GM18502 (cell line): ENCODE measurements at regions not wholly inside any gene's neighbourhood (a gene's known extent, or its start where the extent isn't known, plus 50 kb on each side); places are given as distances from the start of the nearest gene placed in this dataset.
"Not testable (repeated sequence)": the region's sequence is repeated elsewhere in the genome, so short reads cannot be mapped to it uniquely, and the experiment has no call there.

Experiments
- ATAC-seq: cut with Tn5 transposase; IDR thresholded peaks from one replicate; pipeline ENCODE4 v1.9.1; 2021; ENCODE audit warnings: mild to moderate bottlenecking; ENCODE audit not compliant: unreplicated experiment, poor library complexity

DNA sequence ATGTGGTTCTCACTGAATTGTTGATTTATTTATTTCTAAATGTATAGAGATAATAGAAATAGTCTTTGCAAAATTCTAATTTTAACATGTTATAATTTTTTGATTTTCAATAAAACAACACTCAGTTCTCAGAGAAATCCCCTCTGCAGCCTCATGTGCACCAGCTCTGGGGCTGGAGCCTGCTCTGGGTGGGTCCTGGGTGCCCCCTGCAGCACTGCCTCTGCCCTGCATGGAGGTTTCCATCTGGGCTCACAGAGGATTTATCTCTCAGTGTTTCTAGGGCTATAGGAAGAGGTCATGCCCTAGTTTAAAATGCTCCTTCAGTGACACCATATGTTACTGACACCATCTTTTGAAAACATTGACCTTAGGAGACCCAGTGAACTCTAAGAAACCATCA, 576.0 kb downstream of the GOLGA6L6 start:
- not testable (repeated sequence) for ATAC-seq

DNA sequence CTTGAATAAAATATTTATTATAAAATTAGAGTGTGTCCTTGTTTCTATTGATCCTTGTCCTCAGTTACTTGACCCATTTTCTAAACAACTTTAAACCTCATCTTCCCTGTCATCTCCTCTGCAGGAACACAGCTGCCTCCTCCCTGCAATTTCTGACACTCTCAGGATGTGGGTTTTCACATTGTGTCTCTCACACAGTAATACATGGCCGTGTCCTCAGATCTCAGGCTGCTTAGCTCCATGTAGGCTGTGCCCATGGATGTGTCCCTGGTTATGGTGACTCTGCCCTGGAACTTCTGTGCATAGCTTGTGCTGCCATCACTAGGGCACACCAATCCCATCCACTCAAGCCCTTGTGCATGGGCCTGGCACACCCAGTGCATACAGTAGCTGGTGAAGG, 577.1 kb downstream of the GOLGA6L6 start:
- ATAC-seq = not testable (repeated sequence)

- no peak for ATAC-seq
These were observed 585.3 kb downstream of the GOLGA6L6 start for GRCh38 chr15:19956124-19956796.

DNA sequence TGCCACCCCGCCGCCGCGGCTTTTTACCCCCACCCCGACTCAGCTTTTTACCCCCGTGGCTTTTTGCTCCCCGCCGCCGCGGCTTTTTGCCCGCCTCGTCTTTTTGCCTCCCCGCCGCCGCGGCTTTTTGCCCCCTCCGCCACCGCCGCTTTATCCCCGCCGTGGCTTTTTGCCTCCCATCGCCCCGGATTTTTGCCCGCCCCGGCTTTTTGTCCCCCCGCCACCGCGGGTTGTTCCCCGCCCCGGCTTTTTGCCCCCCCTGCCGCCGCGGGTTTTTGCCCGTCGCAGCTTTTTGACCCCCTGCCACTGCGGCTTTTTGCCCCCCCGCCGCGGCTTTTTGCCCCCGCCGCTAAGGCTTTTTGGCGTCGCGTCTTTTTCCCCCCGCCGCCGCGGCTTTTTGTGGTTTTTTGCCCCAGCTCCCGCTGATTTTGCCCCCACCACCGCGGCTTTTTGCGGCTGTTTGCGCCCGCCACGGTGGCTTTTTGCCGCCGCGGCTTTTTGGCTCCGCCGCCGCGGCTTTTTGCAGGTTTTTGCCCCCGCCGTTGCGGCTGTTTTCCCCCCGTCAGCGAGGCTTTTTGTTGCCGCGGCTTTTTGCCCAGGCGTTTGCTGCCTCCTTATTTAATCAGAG, 597.2 kb downstream of the GOLGA6L6 start:
- no peak for ATAC-seq

DNA sequence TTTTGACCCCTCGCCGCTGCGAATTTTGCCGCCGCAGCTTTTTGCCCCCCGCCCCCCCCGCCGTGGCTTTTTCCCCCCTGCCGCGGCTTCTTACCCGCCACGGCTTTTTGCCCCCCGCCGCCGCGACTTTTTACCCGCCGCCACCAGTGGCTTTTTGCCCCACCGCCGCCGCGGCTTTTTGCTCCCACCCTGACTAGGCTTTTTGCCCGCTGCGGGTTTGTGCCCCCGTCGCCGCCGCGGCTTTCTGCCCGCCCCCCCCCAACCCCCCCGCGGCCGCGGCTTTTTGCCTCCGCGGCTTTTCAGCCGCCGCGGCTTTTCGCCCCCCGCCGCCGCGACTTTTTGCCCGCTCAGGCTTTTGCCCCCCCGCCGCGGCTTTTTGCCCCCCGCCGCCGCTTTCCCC, 598.1 kb downstream of the GOLGA6L6 start:
- ATAC-seq = no peak

GRCh38 chr15:19903281-19903680, 638.3 kb downstream of the GOLGA6L6 start:
- ATAC-seq = not testable (repeated sequence)

DNA sequence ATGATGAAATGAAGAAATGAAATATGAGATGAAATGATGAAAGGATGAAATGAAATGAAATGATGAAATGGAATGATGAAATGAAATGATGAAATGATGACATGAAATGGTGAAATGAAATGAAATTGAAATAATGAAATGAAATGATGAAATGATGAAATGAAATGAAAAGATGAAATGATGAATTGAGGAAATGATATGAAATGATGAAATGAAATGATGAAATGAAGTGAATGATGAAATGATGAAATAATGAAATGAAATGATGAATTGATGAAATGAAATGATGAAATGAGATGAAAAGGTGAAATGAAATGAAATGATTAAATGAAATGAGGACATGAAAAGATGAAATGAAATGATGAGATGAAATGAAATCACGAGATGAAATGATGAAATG, 639.2 kb downstream of the GOLGA6L6 start:
- ATAC-seq = not testable (repeated sequence)

- not testable (repeated sequence) for ATAC-seq
These were observed 640.2 kb downstream of the GOLGA6L6 start for GRCh38 chr15:19901414-19901813.

DNA sequence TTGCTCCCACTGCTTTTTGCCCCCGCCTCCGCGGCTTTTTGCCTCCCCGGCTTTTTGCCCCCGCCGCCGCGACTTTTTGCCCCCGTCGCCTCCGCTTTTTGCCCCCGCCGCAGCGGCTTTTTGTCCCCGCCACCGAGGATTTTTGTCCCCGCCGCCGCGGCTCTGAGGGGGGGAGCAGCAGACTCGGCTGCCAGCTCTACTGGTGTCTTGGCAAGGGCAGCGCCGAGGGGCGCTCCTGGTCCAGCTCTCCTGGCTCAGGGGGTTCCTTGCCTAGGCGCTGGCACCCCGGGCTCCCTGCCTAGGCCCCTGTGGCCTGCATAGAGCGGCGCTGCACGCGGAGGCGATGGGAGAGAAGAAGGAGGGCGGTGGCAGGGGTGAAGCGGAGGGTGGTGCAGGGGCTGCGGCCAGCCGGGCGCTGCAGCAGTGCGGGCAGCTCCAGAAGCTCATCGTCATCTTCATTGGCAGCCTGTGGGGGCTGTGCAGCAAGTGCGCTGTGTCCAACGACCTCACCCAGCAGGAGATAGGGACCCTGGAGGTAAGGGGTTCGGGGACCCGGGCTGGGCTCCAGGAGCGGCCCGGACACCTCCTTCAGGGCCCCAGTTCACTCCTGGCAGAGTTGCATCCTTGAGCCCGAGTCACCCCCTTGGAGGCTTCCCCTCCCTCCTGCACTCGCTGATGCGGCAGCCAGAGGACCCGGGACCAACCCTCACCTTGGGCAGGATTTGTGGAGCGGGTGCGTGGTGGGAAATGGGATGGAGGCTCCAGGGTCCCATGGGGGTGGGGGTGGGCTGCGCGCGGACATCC, 642.4 kb downstream of the GOLGA6L6 start:
- no peak for ATAC-seq

- not testable (repeated sequence) for ATAC-seq
These were observed 652.8 kb downstream of the GOLGA6L6 start for GRCh38 chr15:19888811-19889210.

DNA sequence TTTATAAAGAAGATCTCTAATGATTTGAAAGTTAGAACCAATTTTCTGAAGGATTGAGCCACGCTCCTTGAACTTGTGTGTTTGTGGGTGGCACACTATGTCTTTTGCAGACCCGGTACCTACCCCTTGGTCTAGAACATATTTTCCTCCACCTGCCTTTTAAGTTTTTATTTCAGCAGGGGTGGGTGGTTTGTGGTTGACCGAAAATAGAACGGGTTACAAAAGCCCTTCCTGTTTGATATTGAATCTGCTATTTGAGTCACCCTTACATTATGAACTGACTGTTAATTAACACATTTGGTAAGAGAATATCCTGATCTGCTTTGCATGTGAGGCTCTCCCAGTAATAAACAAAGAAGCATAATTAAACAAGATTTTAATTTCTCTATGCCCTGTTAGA, 697.5 kb downstream of the GOLGA6L6 start:
- ATAC-seq = not testable (repeated sequence)
